Cardiac fibroblast (primary cell): ENCODE measurements at regions not wholly inside any gene's neighbourhood (a gene's known extent, or its start where the extent isn't known, plus 50 kb on each side); places are given as distances from the start of the nearest gene placed in this dataset.

Experiments
- DNase-seq, 2 donors: peaks; one replicate each; pipeline versions ENCODE4 v3.0.0 to v3.0.0-alpha.2; 2010; ENCODE audit warnings: low read depth in 2 of 2
- H3K4me3 ChIP-seq, 2 donors: replicated peaks in 1 of 2; 1 replicate in 1 of 2; 2 replicates in 1 of 2; pipeline ENCODE4 v1.5.1; 2011; ENCODE audit warnings: low read depth in 2 of 2, low read length in 2 of 2, mild to moderate bottlenecking in 2 of 2, moderate library complexity in 1 of 2
- CTCF ChIP-seq: IDR thresholded peaks from one replicate; pipeline ENCODE4 v1.5.1; 2011; ENCODE audit warnings: low read depth, mild to moderate bottlenecking, low read length, inconsistent platforms

- no peak for TF ChIP-seq CTCF
- peak; percentile 51 to 91 for DNase-seq
Measured at GRCh38 chr1:200354243-200354642, 55.6 kb downstream of the ZNF281 start.

GRCh38 chr1:200353232-200353631, 56.6 kb downstream of the ZNF281 start:
- H3K4me3 ChIP-seq = no peak overlapping the region
- TF ChIP-seq CTCF = no peak
- DNase-seq = peak; percentile 33 to 51

More at GRCh38 chr1:200354243-200354642, 55.6 kb downstream of the ZNF281 start:
- no peak overlapping the region for H3K4me3 ChIP-seq

GRCh38 chr1:200351826-200352549, 57.8 kb downstream of the ZNF281 start:
- TF ChIP-seq CTCF = peak; percentile 16
- DNase-seq = peak; percentile 96 to 98
- peak overlapping the region in 1 of 2 donors; percentile 15 for H3K4me3 ChIP-seq

- no peak overlapping the region for H3K4me3 ChIP-seq
- TF ChIP-seq CTCF = no peak
- DNase-seq = no peak
Measured at GRCh38 chr1:200351425-200351824, 58.4 kb downstream of the ZNF281 start.

GRCh38 chr1:200346700-200347099, 63.1 kb downstream of the ZNF281 start:
- TF ChIP-seq CTCF = no peak
- H3K4me3 ChIP-seq = no peak overlapping the region
- peak; percentile 21 to 61 for DNase-seq

GRCh38 chr1:200345520-200345919, 64.3 kb downstream of the ZNF281 start:
- TF ChIP-seq CTCF = no peak
- no peak overlapping the region for H3K4me3 ChIP-seq
- DNase-seq = no peak

- TF ChIP-seq CTCF = no peak
- H3K4me3 ChIP-seq = no peak overlapping the region
- DNase-seq = no peak
Measured at GRCh38 chr1:200343874-200344273, 66.0 kb downstream of the ZNF281 start.
